ENCODE measurements at regions not wholly inside any gene's neighbourhood (a gene's known extent, or its start where the extent isn't known, plus 50 kb on each side); places are given as distances from the start of the nearest gene placed in this dataset.

GRCh38 chr13:59178344-59178743 is 985.4 kb downstream of the DIAPH3 start:
- no peak for DNase-seq

- no peak for DNase-seq
Observed at GRCh38 chr13:59182241-59182640, 981.5 kb downstream of the DIAPH3 start.

GRCh38 chr13:59197397-59197796 is 966.3 kb downstream of the DIAPH3 start:
- no peak for DNase-seq

- no peak for DNase-seq
Observed at GRCh38 chr13:59201841-59202240, 961.9 kb downstream of the DIAPH3 start.

- DNase-seq = no peak
Observed at GRCh38 chr13:59203855-59204254, 959.9 kb downstream of the DIAPH3 start.

- no peak for DNase-seq
Observed at GRCh38 chr13:59205501-59205900, 958.2 kb downstream of the DIAPH3 start.

DNA sequence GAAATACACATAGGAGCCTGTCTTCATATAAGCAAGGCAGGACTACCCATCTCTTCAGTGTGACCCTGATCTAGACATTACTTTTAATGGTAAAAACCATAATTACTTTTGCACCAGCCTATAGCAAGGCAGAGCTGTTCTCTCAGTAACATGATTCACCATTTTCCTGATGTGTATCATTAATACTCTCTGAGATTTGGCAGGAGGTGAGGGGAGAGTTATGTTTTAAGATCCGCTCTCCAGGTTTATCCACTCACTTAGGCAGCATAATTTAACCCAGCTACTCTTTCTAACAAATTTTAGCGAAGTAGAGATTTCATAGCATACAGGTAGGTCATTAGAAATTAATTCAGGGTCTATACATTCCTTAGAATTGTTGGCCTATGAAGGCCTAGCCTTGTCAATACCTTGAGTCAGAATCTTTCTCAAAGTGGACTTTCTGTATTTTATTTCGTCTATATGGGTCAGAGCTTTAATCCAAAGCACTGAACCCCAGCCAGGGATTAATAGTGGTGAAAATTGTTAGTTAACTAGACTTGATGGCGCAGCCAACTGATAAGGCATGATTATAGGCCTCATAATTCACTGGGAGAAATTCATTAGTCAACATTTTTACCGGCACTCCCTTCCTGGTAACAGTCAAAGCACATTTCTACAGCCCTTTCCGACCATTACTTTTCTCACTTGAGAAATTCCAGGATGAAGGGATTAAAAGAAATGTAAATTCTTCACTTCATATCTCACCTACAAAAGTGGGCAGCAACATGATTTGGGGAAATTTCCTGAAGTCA is 955.1 kb downstream of the DIAPH3 start:
- no peak for DNase-seq

GRCh38 chr13:59210543-59210942 is 953.2 kb downstream of the DIAPH3 start:
- no peak for DNase-seq

DNA sequence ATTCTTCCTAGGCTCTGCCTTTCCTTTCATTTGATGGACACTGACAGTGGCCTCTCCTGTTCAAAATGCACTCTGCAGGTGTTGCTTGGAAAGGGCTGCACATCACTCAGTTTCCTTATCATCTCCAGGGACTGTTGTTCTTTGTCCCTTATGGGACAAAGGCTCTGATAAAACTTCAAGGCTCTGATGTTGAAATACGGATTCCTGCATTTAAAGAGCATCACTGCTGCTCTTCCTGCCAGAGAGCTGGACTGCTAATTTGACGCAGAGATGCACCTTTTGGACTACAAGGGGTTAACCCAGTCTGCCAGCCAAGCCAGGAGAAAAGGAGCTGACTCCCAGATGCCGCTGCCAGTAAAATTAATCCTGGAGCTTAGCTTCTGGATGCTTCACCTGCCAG is 952.1 kb downstream of the DIAPH3 start:
- no peak for DNase-seq

GRCh38 chr13:59229401-59229800 is 934.3 kb downstream of the DIAPH3 start:
- no peak for DNase-seq

- DNase-seq = no peak
Observed at GRCh38 chr13:59229861-59230260, 933.9 kb downstream of the DIAPH3 start.

DNA sequence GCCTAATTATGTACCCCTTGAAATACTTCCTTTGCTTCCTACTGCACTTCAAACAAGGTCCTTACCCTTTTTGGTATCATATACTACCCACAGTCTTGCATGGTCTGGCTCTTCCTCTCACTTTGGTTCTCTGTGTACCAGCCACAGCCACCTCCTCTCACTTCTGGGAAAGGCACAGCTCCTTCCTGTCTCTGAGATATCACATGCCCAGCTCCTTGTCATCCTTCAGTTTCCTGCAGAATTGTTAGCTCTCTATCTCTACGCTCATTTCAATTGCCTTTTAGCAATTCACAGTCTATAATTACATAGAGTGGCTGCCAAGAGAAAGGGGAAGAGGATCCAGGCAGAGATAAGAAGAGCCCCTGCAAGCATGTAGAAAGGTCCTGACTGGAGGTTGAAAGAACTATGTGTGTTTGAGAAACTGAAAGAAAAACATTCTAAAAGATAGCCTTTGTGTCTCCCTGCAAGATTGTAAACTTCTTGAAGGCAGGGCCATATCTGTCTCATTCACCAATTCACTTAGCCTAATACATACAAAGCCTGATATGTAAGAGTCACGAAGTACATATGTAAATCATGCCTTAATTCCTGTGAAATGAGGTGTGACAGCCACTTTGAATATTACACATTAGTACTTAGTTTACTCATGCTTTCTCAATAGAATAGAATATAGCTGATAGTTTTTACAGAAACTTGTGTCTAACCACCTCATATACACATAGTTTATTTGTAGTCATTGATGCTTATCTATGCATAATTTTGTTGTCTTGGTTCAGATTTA is 933.1 kb downstream of the DIAPH3 start:
- DNase-seq = no peak

DNA sequence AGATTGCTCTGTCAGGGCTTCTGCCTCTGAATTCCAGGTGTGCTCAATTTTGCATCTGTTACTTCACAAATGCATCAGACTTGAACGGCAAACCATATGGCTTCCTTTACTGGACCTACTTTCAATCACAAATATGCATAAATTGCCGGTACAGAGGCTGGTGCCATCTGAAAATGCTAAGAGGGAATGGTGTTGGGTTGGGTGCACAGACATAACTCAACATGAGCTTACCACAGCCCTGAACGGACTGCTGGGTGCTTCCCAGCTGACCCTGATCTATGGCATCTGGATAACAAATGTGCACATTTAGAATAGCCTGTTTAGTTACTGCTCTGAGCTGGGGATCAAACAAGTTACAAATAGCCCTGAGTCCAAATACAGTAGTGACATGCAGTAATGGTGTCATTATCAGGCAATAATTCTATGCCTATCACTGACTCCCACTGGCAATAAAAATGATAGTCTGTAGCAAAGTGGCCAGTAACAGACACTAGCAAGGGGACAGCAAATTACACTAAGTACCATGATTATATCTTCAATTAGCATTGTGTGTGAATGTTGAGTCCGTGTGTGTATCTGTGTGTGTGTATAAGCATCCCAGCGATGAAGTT is 927.3 kb downstream of the DIAPH3 start:
- DNase-seq = no peak

GRCh38 chr13:59236944-59237343 is 926.8 kb downstream of the DIAPH3 start:
- DNase-seq = no peak

GRCh38 chr13:59247171-59247570 is 916.6 kb downstream of the DIAPH3 start:
- DNase-seq = no peak

GRCh38 chr13:59250336-59251189 is 913.2 kb downstream of the DIAPH3 start:
- DNase-seq = no peak

GRCh38 chr13:59259165-59260000 is 904.3 kb downstream of the DIAPH3 start:
- no peak for DNase-seq

GRCh38 chr13:59261928-59262488 is 901.7 kb downstream of the DIAPH3 start:
- no peak for DNase-seq

GRCh38 chr13:59263531-59263930 is 900.2 kb downstream of the DIAPH3 start:
- no peak for DNase-seq

- no peak for DNase-seq
Observed at GRCh38 chr13:59266478-59267063, 897.2 kb downstream of the DIAPH3 start.

DNA sequence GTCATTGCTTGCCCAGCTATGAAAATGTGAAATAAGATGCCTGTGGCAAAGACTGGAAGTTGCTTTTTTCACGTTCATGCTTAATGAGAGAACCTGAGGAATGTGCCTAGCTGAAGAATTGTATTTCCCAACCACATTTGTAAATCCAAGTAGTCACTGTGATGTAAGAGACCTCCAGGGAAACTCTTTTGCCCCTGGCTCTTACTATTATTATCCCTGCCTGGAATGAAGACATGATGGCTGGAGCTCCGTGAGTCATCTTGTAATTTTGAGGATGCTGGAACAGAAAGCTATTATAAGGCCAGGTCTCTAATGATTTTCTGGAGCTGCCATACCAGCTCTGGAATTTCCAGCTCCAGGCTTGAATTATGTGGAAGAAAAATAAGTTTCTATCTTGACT is 894.3 kb downstream of the DIAPH3 start:
- no peak for DNase-seq
